Karpas-422 (cell line): ENCODE measurements at regions not wholly inside any gene's neighbourhood (a gene's known extent, or its start where the extent isn't known, plus 50 kb on each side); places are given as distances from the start of the nearest gene placed in this dataset.

ENCODE experiments used
- DNase-seq: peaks from one replicate; pipeline ENCODE4 v3.0.0-alpha.2; 2015
- H2AFZ ChIP-seq: fragments of 200-600 bp; sonication (generic); 2 replicates; pipeline ENCODE4 v1.6.1; 2014; ENCODE audit warnings: antibody characterized with exemption, low read length, mixed read lengths
- H3K27ac ChIP-seq: fragments of 200-600 bp; sonication (generic); 2 replicates; pipeline ENCODE4 v1.5.1; 2014; ENCODE audit warnings: mild to moderate bottlenecking, low read length, moderate library complexity
- H3K27me3 ChIP-seq: fragments of 200-600 bp; sonication (generic); 2 replicates; pipeline ENCODE4 v1.6.1; 2014; ENCODE audit warnings: low read length, mixed read lengths
- H3K36me3 ChIP-seq: fragments of 200-600 bp; sonication (generic); 2 replicates; pipeline ENCODE4 v1.6.1; 2014; ENCODE audit warnings: low read length, mixed read lengths; ENCODE audit not compliant: insufficient read depth
- H3K4me1 ChIP-seq: fragments of 200-600 bp; sonication (generic); 2 replicates; pipeline ENCODE4 v1.6.1; 2014; ENCODE audit warnings: mild to moderate bottlenecking, low read length, mixed read lengths
- H3K4me2 ChIP-seq: fragments of 200-600 bp; sonication (generic); 2 replicates; pipeline ENCODE4 v1.6.1; 2014; ENCODE audit warnings: low read length, low read depth, mild to moderate bottlenecking; ENCODE audit not compliant: poor library complexity, severe bottlenecking
- H3K4me3 ChIP-seq: fragments of 200-600 bp; sonication (generic); 2 replicates; pipeline ENCODE4 v1.5.1; 2014; ENCODE audit warnings: mild to moderate bottlenecking, antibody characterized with exemption, low read length, mixed read lengths
- H3K79me2 ChIP-seq: fragments of 200-600 bp; sonication (generic); 2 replicates; pipeline ENCODE4 v1.6.1; 2014; ENCODE audit warnings: mild to moderate bottlenecking, low read length, mixed read lengths
- H3K9ac ChIP-seq: fragments of 200-600 bp; sonication (generic); 2 replicates; pipeline ENCODE4 v1.6.0; 2014; ENCODE audit warnings: low read length
- H3K9me2 ChIP-seq: fragments of 200-600 bp; sonication (generic), shearing (Covaris generic); replicated peaks from 2 replicates; pipeline ENCODE4 v1.6.0; 2014; ENCODE audit warnings: mild to moderate bottlenecking, low read length, moderate library complexity; ENCODE audit not compliant: insufficient read depth
- H3K9me3 ChIP-seq: fragments of 300-700, 200-600 bp; sonication (generic); 2 replicates; pipeline ENCODE4 v1.6.1; 2014; ENCODE audit warnings: low read length, mixed read lengths
- H4K20me1 ChIP-seq: fragments of 200-600 bp; sonication (generic); 2 replicates; pipeline ENCODE4 v1.6.1; 2014; ENCODE audit warnings: mild to moderate bottlenecking, antibody characterized with exemption, low read length, low read depth; ENCODE audit not compliant: insufficient read depth

- Histone ChIP-seq H3K36me3 (no peaks in the 10 kb centered on the region), H4K20me1 (no peaks in the 10 kb centered on the region), H3K79me2 (no peaks in the 10 kb centered on the region), H3K4me3 (no peak overlapping the region), H3K27ac (no peak overlapping the region), H2AFZ (no peak overlapping the region), H3K27me3 (no peaks in the 10 kb centered on the region), H3K4me1 (no peaks in the 10 kb centered on the region), H3K9ac (no peak overlapping the region), H3K4me2 (no peak overlapping the region), H3K9me2 (no peaks in the 10 kb centered on the region), H3K9me3 (no peaks in the 10 kb centered on the region; the same call in 1 of the 2 replicates)
- no peak for DNase-seq
Measured at GRCh38 chr6:156028335-156029131, 572.9 kb upstream of the NOX3 start.

GRCh38 chr6:156027248-156027626 lies 571.6 kb upstream of the NOX3 start:
- H4K20me1 ChIP-seq, result no peaks in the 10 kb centered on the region
- no peaks in the 10 kb centered on the region for H3K9me2 ChIP-seq
- no peaks in the 10 kb centered on the region for H3K36me3 ChIP-seq
- H3K9ac ChIP-seq, result no peak overlapping the region
- no peaks in the 10 kb centered on the region for H3K27me3 ChIP-seq
- no peaks in the 10 kb centered on the region for H3K9me3 ChIP-seq
- no peak overlapping the region for H3K4me3 ChIP-seq
- no peaks in the 10 kb centered on the region for H3K4me1 ChIP-seq
- no peaks in the 10 kb centered on the region for H3K79me2 ChIP-seq
- DNase-seq, result no peak
- no peak overlapping the region for H2AFZ ChIP-seq
- no peak overlapping the region for H3K4me2 ChIP-seq
- no peak overlapping the region for H3K27ac ChIP-seq

- Histone ChIP-seq H3K27me3 (no peaks in the 10 kb centered on the region), H3K9ac (no peak overlapping the region), H3K4me1 (no peaks in the 10 kb centered on the region), H3K79me2 (no peaks in the 10 kb centered on the region), H3K9me2 (no peaks in the 10 kb centered on the region), H2AFZ (no peak overlapping the region), H3K27ac (no peak overlapping the region), H3K4me3 (no peak overlapping the region), H3K9me3 (no peaks in the 10 kb centered on the region), H4K20me1 (no peaks in the 10 kb centered on the region), H3K36me3 (no peaks in the 10 kb centered on the region), H3K4me2 (no peak overlapping the region)
- no peak for DNase-seq
Measured at GRCh38 chr6:156026486-156027247, 571.0 kb upstream of the NOX3 start.

GRCh38 chr6:156024339-156024738 lies 568.7 kb upstream of the NOX3 start:
- H2AFZ ChIP-seq, result no peak overlapping the region
- H3K9ac ChIP-seq, result no peak overlapping the region
- H3K4me1 ChIP-seq, result no peaks in the 10 kb centered on the region
- H3K27me3 ChIP-seq, result no peaks in the 10 kb centered on the region
- H3K79me2 ChIP-seq, result no peaks in the 10 kb centered on the region
- no peaks in the 10 kb centered on the region for H3K9me3 ChIP-seq
- no peaks in the 10 kb centered on the region for H3K36me3 ChIP-seq
- H3K27ac ChIP-seq, result no peak overlapping the region
- H3K4me2 ChIP-seq, result no peak overlapping the region
- H3K9me2 ChIP-seq, result no peaks in the 10 kb centered on the region
- H3K4me3 ChIP-seq, result no peak overlapping the region
- no peak for DNase-seq
- no peaks in the 10 kb centered on the region for H4K20me1 ChIP-seq

GRCh38 chr6:156021746-156022396 lies 566.2 kb upstream of the NOX3 start:
- H3K79me2 ChIP-seq, result no peaks in the 10 kb centered on the region
- H3K4me3 ChIP-seq, result no peak overlapping the region
- no peak for DNase-seq
- H3K36me3 ChIP-seq, result no peaks in the 10 kb centered on the region
- H3K4me2 ChIP-seq, result no peak overlapping the region
- no peaks in the 10 kb centered on the region for H3K9me3 ChIP-seq
- H4K20me1 ChIP-seq, result no peaks in the 10 kb centered on the region
- no peak overlapping the region for H2AFZ ChIP-seq
- 0 out of 2 replicates have a peak, but pooled peaks cover 3% of the 10 kb centered on the region for H3K27me3 ChIP-seq
- H3K9me2 ChIP-seq, result no peaks in the 10 kb centered on the region
- H3K4me1 ChIP-seq, result no peaks in the 10 kb centered on the region
- no peak overlapping the region for H3K9ac ChIP-seq
- H3K27ac ChIP-seq, result no peak overlapping the region

- no peak overlapping the region for H3K4me2 ChIP-seq
- H4K20me1 ChIP-seq, result no peaks in the 10 kb centered on the region
- DNase-seq, result no peak
- H3K9me2 ChIP-seq, result no peaks in the 10 kb centered on the region
- no peaks in the 10 kb centered on the region for H3K36me3 ChIP-seq
- H3K4me1 ChIP-seq, result no peaks in the 10 kb centered on the region
- no peak overlapping the region for H3K27ac ChIP-seq
- no peak overlapping the region for H3K9ac ChIP-seq
- no peaks in the 10 kb centered on the region for H3K79me2 ChIP-seq
- H3K27me3 ChIP-seq, result 0 out of 2 replicates have a peak, but pooled peaks cover 3% of the 10 kb centered on the region
- H3K9me3 ChIP-seq, result no peaks in the 10 kb centered on the region
- H2AFZ ChIP-seq, result no peak overlapping the region
- H3K4me3 ChIP-seq, result no peak overlapping the region
Measured at GRCh38 chr6:156017838-156018237, 562.2 kb upstream of the NOX3 start.

- Histone ChIP-seq H3K4me3 (no peak overlapping the region), H3K36me3 (no peaks in the 10 kb centered on the region), H3K79me2 (no peaks in the 10 kb centered on the region), H2AFZ (no peak overlapping the region), H3K9me2 (no peaks in the 10 kb centered on the region), H3K4me1 (no peaks in the 10 kb centered on the region), H3K9me3 (no peaks in the 10 kb centered on the region), H3K27ac (no peak overlapping the region), H4K20me1 (no peaks in the 10 kb centered on the region), H3K9ac (no peak overlapping the region), H3K27me3 (0 out of 2 replicates have a peak, but pooled peaks cover 3% of the 10 kb centered on the region), H3K4me2 (no peak overlapping the region)
- no peak for DNase-seq
Measured at GRCh38 chr6:156016186-156016976, 560.7 kb upstream of the NOX3 start.
